ENCODE measurements at regions not wholly inside any gene's neighbourhood (a gene's known extent, or its start where the extent isn't known, plus 50 kb on each side); places are given as distances from the start of the nearest gene placed in this dataset.

GRCh38 chr5:8176101-8176693 lies 307.2 kb downstream of the MTRR start:
- CTCF ChIA-PET (ENCODE audit: low intra/inter-chr PET ratio, low total read pairs), result no interaction called here
- 56% methylated on average over 2 of the region's 5 CpGs for WGBS (ENCODE audit: low lambda C conversion rate)

GRCh38 chr5:8184455-8185063 lies 315.6 kb downstream of the MTRR start:
- Histone ChIP-seq H4K20me1 (ENCODE audit: insufficient read depth, low read length) (no peaks in the 10 kb centered on the region), H2AFZ (ENCODE audit: low read length) (no peak overlapping the region), H3K36me3 (replicated peaks in 1 of 2; ENCODE audit: control insufficient read depth in 1 of 2, insufficient read depth in 2 of 2, low read length in 2 of 2) (no peaks in the 10 kb centered on the region), H3K27ac (ENCODE audit: extremely low read length, insufficient read depth, low read length) (no peak overlapping the region), H3K9ac (ENCODE audit: insufficient read depth, low read depth, low read length) (no peak overlapping the region), H3K4me1 (ENCODE audit: insufficient read depth, low read length) (no peaks in the 10 kb centered on the region), H3K4me2 (ENCODE audit: low read depth, low read length) (no peak overlapping the region), H3K27me3 (ENCODE audit: control insufficient read depth in 1 of 2, insufficient read depth in 2 of 2, low read length in 2 of 2) (no peaks in the 10 kb centered on the region), H3K9me3 (ENCODE audit: low read length) (no peaks in the 10 kb centered on the region), H3K4me3 (replicated peaks in 1 of 3; ENCODE audit: insufficient read depth in 1 of 3, low read depth in 2 of 3, low read length in 3 of 3) (no peak overlapping the region), H3K79me2 (ENCODE audit: insufficient read depth, low read length) (no peaks in the 10 kb centered on the region)
- no TSS peak for BruUV-seq (replicated peaks)
- ATAC-seq (peak; percentile 94), FAIRE-seq (peak; percentile 67), DNase-seq (ENCODE audit: low spot score) (peak; percentile 20)
- under 1% methylated on average over 5 of the region's 5 CpGs for WGBS (ENCODE audit: low lambda C conversion rate)
- CTCF ChIA-PET (ENCODE audit: low intra/inter-chr PET ratio, low total read pairs), result no interaction called here
- POLR2A ChIA-PET, result no interaction called here
- in situ Hi-C loops (cut with HindIII; ENCODE audit: extremely low pct_ligation_motif_present, low pct_unique_long_range_greater_than_20kb), result no loop called here
- intact Hi-C loops (cut with micrococcal nuclease; ENCODE audit: unreplicated experiment), result loop anchor here (1.0 kb wide), 1 partner anchor 172 kb away; no protein-coding TSS in a partner anchor
- no peak for TF ChIP-seq MIER3 (CRISPR knock-in tag; IDR thresholded peaks at IDR 0.05; ENCODE audit: borderline replicate concordance)
- no peak for TF ChIP-seq BHLHE40 (IDR thresholded peaks at IDR 0.05; ENCODE audit: low read length)
- no peak for TF ChIP-seq RFX1 (IDR thresholded peaks at IDR 0.05)
- TF ChIP-seq CEBPB (IDR thresholded peaks at IDR 0.05; ENCODE audit: borderline replicate concordance, low read depth, low read length), result no peak
- TF ChIP-seq CEBPZ (IDR thresholded peaks at IDR 0.05; ENCODE audit: low read length), result no peak
- TF ChIP-seq ZNF280D (CRISPR knock-in tag; IDR thresholded peaks at IDR 0.05), result no peak
- no peak for TF ChIP-seq IRF9 (CRISPR knock-in tag; IDR thresholded peaks at IDR 0.05; ENCODE audit: borderline replicate concordance)
- peak; percentile 40 for TF ChIP-seq STAG1 (CRISPR knock-in tag; IDR thresholded peaks at IDR 0.05)

More at GRCh38 chr5:8176101-8176693, 307.2 kb downstream of the MTRR start:
- BruUV-seq (replicated peaks), result no TSS peak
- Histone ChIP-seq H3K4me2 (ENCODE audit: low read depth, low read length) (no peak overlapping the region), H2AFZ (ENCODE audit: low read length) (no peak overlapping the region), H3K9ac (ENCODE audit: insufficient read depth, low read depth, low read length) (no peak overlapping the region), H3K36me3 (replicated peaks in 1 of 2; ENCODE audit: control insufficient read depth in 1 of 2, insufficient read depth in 2 of 2, low read length in 2 of 2) (no peaks in the 10 kb centered on the region), H3K79me2 (ENCODE audit: insufficient read depth, low read length) (no peaks in the 10 kb centered on the region), H3K27ac (ENCODE audit: extremely low read length, insufficient read depth, low read length) (no peak overlapping the region), H3K4me1 (ENCODE audit: insufficient read depth, low read length) (no peaks in the 10 kb centered on the region), H3K27me3 (ENCODE audit: control insufficient read depth in 1 of 2, insufficient read depth in 2 of 2, low read length in 2 of 2) (no peaks in the 10 kb centered on the region; a peak in 1 of 5 replicates), H3K9me3 (ENCODE audit: low read length) (peaks cover 4% of the 10 kb centered on the region; the same call in 1 of the 2 replicates), H4K20me1 (ENCODE audit: insufficient read depth, low read length) (no peaks in the 10 kb centered on the region), H3K4me3 (replicated peaks in 1 of 3; ENCODE audit: insufficient read depth in 1 of 3, low read depth in 2 of 3, low read length in 3 of 3) (no peak overlapping the region)
- no peak for DNase-seq (ENCODE audit: low spot score)
- in situ Hi-C loops (cut with HindIII; ENCODE audit: extremely low pct_ligation_motif_present, low pct_unique_long_range_greater_than_20kb) (no loop called here), intact Hi-C loops (cut with micrococcal nuclease; ENCODE audit: unreplicated experiment) (no loop called here)
- no peak for ATAC-seq
- POLR2A ChIA-PET, result no interaction called here
- TF ChIP-seq CEBPB (IDR thresholded peaks at IDR 0.05; ENCODE audit: borderline replicate concordance, low read depth, low read length) (peak; percentile 97), CEBPG (CRISPR knock-in tag; IDR thresholded peaks at IDR 0.05) (peak; percentile 80), SNRNP70 (IDR thresholded peaks at IDR 0.05; ENCODE audit: low read depth, low read length) (no peak)
- no peak for FAIRE-seq
